ENCODE measurements at regions not wholly inside any gene's neighbourhood (a gene's known extent, or its start where the extent isn't known, plus 50 kb on each side); places are given as distances from the start of the nearest gene placed in this dataset.

GRCh38 chr22:49091917-49092545 lies 735.6 kb downstream of the BRD1 start:
- DNase-seq (ENCODE audit: extremely low read depth, low read depth): no peak
- H3K4me3 ChIP-seq (replicated peaks; ENCODE audit: low read depth, low read length): no peak overlapping the region
- no peak for TF ChIP-seq CTCF (IDR thresholded peaks at IDR 0.05; ENCODE audit: low read depth, low read length, missing control alignments)

- H3K4me3 ChIP-seq (replicated peaks; ENCODE audit: low read depth, low read length): no peak overlapping the region
- DNase-seq (ENCODE audit: extremely low read depth, low read depth): no peak
- TF ChIP-seq CTCF (IDR thresholded peaks at IDR 0.05; ENCODE audit: low read depth, low read length, missing control alignments): no peak
These were observed 736.2 kb downstream of the BRD1 start for GRCh38 chr22:49091451-49091850.

- DNase-seq (ENCODE audit: extremely low read depth, low read depth): no peak
- no peak overlapping the region for H3K4me3 ChIP-seq (replicated peaks; ENCODE audit: low read depth, low read length)
- no peak for TF ChIP-seq CTCF (IDR thresholded peaks at IDR 0.05; ENCODE audit: low read depth, low read length, missing control alignments)
These were observed 736.9 kb downstream of the BRD1 start for GRCh38 chr22:49090853-49091135.

- DNase-seq (ENCODE audit: extremely low read depth, low read depth): no peak
- no peak for TF ChIP-seq CTCF (IDR thresholded peaks at IDR 0.05; ENCODE audit: low read depth, low read length, missing control alignments)
- H3K4me3 ChIP-seq (replicated peaks; ENCODE audit: low read depth, low read length): no peak overlapping the region
These were observed 737.4 kb downstream of the BRD1 start for GRCh38 chr22:49090061-49090852.

- no peak for TF ChIP-seq CTCF (IDR thresholded peaks at IDR 0.05; ENCODE audit: low read depth, low read length, missing control alignments)
- no peak for DNase-seq (ENCODE audit: extremely low read depth, low read depth)
- no peak overlapping the region for H3K4me3 ChIP-seq (replicated peaks; ENCODE audit: low read depth, low read length)
These were observed 738.6 kb downstream of the BRD1 start for GRCh38 chr22:49088801-49089791.

GRCh38 chr22:49087716-49088601 lies 739.7 kb downstream of the BRD1 start:
- no peak for TF ChIP-seq CTCF (IDR thresholded peaks at IDR 0.05; ENCODE audit: low read depth, low read length, missing control alignments)
- no peak overlapping the region for H3K4me3 ChIP-seq (replicated peaks; ENCODE audit: low read depth, low read length)
- DNase-seq (ENCODE audit: extremely low read depth, low read depth): no peak
